ENCODE measurements at regions not wholly inside any gene's neighbourhood (a gene's known extent, or its start where the extent isn't known, plus 50 kb on each side); places are given as distances from the start of the nearest gene placed in this dataset.
A peak's percentile ranks its signal among the peaks of the same experiment; 100 is the strongest.

DNA sequence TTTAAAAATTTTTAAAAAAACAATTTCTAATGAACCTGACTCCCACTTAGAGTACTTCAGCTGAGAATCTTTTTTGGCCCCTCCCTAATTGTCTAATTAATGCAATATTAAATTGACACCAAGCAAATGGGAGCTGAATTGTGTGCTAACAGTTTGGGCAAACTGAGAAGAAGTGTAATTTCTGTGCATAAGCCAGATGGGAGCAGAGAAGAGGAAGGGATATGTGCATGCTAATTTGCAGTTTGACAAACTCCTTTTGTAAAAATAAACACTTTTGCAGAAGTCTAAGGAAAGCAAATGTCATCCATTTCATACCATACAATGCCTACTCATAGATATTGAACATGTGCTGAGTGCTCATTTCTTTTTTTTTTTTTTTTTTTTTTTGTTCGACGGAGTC lies 332.0 kb downstream of the CYRIA start:
- DNase-seq (ENCODE audit: low read depth): no peak

DNA sequence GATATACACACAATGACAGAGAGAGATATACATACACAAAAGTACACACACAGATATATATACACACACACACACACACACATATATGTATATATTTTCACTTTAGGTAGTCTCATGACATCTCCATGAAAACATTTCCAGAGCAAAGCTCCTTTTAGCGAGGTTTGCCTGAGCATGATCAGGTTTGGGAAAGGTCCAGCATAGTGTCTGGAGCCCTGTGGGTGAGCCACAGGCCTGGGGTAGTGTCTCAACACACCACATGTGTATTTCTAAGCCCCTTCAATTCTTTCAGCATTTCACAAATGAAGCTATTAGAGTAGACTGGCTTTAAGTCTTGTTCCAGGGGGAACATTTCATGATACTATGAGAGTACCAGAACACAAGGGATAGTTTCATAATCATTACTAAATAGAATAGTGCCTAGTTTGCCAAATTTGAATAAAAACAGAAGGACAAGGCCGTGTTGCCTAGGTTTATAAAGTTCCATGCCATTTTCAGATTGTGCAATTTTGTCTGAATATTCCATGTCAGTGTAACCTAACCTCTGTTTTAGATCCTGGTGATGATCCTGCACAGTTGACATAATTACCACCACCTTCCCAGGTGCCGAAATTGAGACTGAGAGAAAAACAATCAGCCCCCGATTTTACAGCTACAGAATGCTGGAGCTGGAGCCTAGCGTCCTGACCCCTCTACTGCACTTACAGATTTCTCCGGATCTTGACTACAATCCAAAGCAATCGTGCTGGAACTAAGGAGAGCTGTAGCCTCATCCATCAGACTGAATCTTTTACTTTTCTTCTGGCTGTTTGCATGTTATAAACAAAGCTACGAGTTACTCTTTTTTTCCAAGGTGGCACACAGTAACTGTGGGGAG lies 332.7 kb downstream of the CYRIA start:
- no peak for DNase-seq (ENCODE audit: low read depth)

DNA sequence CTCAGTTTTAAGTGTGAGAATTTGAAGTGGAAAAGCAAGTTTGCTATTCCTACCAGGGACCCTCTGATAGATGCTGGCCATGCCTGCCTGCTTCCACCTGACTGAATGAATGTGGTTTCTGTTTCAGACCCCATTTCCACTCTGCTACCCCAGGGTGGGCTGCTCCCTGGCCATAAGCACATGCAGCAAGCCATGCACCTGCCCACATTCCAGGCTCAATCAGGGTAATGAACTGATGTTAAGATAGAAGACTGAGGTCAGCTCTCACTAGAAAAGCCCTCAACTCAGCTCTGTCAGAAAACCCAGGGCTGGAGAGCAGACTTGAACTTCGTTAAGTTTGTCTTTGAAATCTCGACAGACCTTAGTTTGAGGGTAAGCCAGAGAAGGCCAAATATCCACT lies 333.9 kb downstream of the CYRIA start:
- no peak for DNase-seq (ENCODE audit: low read depth)

DNA sequence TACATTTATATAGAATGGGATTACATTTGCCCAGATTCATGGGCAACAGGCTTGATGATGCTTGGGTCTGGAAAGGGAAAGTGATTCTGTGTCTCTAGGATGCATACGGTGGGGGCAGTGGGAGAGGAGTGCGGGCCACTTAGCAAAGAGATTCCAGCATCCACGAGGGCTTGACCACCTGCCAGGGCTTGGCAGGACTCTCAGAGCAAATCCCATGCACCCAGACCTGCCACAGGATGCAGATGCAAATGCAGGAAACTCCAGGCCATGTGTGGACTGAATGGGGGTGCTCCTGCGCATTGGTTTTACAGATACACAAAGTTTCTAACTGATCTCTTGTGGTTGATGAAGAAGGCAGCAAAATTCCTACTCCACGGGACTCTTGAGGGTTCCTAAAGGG lies 334.7 kb downstream of the CYRIA start:
- DNase-seq (ENCODE audit: low read depth): no peak

DNA sequence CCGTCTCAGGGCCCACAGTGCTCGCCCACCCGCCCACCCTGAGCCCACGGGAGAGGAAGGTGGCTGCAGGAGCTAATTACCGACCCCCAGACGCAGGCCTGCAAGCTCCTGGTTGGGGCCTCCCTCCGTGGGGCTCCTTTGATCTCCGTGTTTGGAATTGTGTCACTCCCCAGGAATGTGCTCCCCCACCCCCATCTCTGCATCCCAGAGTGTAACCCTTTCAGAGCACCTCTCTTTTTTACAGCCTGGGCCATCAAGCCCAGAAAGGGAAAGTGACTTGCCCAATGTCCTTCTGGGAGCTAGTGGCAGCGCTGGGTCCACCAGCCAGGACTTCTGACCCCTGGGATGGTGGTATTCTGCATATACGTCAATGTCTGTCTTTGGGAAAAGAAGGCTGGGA lies 335.1 kb downstream of the CYRIA start:
- DNase-seq (ENCODE audit: low read depth): peak; percentile 3

DNA sequence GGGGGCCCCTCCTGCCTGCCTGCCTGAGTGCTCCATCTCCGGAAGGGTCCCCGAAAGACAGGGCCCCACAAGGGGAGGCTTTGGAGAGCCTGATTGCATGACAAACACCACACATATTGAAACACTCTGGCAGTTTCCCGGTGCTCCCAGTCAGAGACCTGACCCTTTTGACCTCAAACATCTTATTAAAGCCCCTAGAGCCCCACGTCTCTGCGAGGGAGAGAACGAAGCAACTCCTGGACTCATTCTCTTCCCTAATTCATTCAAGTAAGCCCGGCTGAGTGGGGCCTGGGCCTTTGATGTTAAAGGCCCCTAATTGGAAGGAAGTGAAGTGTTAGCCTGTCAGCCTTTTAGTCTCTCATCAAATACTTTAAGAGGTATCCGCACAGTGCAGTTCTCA lies 335.6 kb downstream of the CYRIA start:
- DNase-seq (ENCODE audit: low read depth): no peak

DNA sequence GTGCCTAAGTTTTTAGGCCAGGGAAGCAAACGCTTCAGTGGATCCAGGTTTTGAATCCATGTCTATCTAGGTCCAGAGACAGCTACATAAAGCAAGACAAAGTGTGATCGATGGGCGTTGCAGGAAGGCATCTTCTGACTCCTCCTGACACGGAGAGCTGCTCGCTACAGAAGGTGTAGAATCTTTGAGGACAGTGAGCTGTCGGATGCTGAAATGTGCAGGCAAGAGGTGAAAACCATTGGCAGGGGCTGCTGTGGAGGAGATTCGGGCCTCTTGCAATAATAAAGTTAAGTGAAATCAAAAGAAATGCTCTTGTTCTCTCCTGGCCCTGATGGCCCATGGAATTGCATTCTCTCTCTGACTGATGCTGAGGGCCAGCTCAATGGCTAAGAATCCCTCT lies 336.2 kb downstream of the CYRIA start:
- DNase-seq (ENCODE audit: low read depth): no peak

DNA sequence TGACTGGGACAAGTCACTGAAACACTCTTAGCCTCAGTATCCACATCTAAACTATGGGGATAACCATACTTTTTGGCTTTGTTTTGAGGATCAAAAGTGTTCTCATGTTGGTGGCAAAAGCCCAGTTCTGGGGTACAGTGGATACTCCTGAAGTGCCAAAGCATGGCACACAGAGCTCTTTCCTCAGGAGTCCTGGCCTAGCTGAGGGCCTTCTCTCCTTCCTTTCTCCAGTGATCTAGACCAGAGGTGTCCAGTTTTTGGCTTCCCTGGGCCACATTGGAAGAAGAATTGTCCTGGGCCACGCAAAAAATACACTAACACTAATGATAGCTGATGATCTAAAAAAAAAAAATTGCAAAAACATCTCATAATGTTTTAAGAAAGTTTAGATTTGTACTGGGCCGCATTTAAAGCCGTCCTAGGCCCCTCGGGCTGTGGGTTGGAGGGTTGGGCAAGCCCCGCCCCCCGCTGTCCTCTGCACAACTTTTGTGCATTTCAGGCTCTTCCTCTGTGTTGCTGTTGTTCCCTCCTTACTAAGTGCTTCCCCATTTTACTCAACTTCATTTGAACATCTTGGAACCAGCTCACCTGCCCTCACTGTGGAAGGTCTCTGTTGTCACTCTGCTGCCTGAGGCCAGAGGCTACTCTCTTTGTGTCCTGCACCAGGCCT lies 337.0 kb downstream of the CYRIA start:
- DNase-seq (ENCODE audit: low read depth): no peak

DNA sequence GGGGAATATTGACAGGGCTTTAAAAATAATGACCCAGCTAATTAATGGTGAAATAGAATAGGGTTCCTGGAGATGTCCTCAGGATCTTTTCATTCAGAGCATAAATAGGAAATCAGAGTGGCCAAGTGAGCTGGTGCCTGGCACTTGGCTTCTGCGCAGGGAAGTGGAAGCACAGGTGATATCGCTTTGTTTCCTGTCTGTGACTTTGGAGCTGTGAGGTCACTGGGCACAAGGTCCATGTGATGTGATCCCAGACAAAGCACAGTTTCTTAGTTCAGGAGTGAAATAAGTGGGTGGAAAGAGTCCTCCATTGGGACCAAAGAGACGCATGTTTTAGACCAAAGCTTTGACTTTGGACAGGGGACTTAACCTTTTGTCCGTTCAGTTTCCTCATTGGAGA lies 338.3 kb downstream of the CYRIA start:
- DNase-seq (ENCODE audit: low read depth): no peak

DNA sequence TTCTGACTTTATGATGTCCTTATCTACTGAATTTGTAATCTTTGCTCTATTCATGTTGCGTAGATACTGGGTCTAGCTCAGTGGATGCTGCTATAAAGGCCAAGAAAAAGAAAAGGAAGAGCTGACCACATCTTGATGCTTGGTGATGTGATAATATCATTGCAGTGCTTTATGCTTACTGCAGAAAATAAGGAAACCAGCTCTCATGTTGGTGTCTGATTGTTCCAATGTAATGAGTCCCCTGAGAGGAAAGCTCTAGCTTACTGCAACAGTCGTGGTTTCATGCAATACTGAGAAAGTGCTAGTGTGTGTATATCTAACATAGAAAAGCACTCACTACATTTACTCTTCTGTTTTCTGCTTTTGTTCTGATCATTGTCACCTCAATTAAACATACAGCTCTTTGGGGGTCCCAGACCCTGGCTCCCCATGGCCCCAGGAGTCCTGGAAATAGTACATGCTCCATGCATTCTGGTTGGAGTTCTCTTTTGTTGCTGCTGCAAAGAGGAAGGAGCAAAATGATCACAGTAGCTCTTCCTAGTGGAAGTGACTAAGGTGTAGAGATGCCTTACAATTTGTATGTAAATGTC lies 338.8 kb downstream of the CYRIA start:
- no peak for DNase-seq (ENCODE audit: low read depth)

DNA sequence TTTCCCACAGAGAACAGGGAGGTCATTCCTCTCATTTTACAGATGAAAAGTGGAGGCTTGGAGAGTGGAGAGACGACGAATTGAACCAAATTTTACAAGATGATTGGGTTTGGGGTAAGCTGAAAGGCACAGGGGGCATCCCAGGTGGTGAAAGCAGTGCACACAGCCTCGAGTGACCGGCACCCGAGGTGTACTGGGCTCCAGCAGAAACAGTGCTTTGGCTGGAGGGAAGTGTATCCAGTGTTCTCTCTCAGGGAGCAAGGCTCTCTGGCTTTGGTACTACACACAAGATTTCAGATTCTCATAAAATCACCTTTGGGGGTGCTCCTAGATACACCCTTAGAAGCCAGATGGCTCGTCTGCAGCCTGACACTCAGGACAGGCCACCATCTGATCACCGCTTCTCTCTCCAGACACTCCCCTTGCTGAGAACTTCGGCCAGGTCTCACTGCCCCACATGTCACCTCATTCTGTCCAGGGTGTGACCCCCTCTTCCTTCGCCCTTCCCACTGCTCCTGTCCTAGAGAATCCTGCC lies 339.6 kb downstream of the CYRIA start:
- DNase-seq (ENCODE audit: low read depth): no peak

DNA sequence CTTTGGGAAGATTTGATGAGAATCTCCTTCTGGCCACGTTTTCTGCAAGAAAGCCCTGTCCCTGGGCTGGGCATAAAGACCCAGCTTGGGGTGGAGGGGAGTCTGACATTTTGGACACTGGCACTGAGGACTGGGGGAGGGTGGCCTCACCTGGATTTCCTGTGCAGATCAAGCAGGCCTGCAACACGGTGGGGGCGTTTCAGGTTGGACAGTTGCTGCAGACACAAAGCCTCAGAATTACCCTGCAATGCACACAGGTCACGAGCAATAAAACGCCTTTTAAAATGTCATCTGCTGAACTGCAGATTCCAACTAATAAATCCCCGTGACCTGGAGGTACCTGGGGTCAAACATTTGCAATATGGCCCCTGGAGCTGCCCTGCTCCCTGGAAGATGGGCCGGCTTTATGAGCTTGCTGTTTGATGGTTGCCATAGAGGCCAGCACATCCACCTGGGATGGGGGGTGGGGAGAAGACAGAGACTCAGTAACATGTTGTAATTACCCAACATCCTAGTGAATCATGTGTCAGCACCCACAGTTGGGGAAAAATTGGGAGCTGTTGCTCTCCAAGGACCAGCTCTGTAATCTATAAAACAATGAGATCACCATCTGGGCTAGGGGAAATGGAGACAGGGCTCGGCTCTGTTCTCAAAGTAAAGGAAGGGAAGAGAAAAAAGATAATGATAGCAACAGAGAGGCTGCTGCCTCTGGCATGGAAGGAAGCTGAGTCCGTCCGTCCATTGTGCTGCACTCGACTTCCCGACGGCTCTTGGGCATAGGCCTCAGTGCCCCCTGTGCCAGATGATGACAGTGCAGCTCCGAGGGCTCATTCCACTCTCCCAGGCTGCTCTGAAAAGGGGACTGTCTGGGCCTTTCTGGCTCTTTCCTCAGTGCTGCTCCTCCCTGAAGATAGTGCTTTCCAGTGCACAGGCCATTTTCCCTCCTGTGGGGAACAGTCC lies 340.3 kb downstream of the CYRIA start:
- DNase-seq (ENCODE audit: low read depth): no peak

DNA sequence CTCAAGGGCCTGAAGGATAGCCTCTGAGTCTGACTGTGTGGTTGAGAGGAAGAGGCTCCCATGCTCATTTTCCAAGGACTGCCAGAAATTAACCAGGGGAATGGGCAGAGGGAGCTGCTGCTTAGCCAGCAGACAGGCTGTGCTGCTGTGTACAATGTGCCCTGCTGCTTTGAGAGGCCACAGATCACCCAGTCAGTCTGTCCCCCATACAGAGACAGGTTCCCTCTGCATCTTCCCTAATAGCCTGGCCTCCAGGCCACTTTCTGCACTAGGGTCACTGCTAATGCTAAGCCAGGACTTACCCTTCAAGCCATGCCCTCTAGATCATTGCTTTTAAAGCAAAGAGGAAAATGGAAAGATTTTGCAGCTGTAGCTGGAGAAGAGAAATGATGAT lies 341.1 kb downstream of the CYRIA start:
- DNase-seq (ENCODE audit: low read depth): no peak

DNA sequence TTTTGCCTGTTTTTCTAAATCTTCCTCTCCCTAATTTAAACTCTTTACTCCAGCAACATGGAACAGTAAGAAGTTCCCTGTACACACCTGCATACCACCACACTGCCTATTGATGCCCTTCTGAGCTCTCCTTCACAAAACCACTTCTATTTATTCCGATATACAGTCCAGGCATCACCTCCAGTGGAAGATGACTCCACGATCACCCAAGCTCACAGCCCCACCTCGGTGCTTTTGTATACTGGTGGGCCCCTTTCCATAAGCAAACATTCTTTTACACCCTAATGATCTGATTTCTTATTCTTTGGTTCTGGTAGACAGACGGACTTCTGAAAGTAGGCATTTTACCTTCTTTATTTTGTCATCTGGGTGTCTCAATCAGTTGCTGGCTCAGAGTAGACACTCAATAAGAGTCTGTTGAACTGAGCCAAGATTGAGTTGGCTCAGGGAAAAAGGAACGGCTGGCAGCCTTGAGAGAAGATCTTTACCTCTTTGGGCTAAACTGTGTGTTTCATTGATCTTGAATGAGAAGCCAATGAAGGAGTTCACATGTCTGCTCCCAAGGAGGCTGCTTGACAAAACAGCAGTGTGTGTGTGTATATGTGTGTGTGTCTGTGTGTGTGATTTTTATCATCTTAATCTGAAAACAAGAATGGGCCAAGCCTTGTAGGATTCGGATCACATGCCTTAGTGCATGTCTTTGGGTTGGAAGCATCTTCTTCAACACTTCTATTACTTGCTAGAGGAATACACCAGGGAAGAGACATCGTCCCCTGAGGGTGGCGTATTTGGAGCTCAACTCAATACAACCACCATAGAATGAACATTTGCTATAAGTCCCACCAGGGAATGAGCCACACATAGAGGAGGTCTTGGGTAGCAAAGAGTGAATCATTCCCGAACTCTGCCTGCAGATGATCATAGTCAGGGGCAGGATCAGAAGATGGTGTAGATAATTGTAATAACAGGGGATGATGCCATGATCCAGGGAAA lies 341.8 kb downstream of the CYRIA start:
- no peak for DNase-seq (ENCODE audit: low read depth)

DNA sequence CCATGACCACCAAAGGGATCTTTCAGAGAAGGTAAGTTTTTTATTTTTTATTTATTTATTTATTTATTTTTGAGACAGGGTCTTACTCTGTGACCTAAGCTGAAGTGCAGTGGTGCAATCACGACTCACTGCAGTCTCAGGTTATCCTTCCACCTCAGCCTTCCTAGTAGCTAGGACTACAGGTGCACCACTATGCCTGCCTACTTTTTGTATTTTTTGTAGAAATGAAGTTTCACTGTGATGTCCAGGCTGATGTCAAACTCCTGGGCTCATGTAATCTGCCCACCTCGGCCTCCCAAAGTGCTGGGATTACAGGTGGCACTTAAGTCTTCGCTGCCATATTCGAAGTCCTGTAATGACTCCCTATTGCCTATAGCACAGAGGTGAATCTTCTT lies 342.5 kb downstream of the CYRIA start:
- no peak for DNase-seq (ENCODE audit: low read depth)

DNA sequence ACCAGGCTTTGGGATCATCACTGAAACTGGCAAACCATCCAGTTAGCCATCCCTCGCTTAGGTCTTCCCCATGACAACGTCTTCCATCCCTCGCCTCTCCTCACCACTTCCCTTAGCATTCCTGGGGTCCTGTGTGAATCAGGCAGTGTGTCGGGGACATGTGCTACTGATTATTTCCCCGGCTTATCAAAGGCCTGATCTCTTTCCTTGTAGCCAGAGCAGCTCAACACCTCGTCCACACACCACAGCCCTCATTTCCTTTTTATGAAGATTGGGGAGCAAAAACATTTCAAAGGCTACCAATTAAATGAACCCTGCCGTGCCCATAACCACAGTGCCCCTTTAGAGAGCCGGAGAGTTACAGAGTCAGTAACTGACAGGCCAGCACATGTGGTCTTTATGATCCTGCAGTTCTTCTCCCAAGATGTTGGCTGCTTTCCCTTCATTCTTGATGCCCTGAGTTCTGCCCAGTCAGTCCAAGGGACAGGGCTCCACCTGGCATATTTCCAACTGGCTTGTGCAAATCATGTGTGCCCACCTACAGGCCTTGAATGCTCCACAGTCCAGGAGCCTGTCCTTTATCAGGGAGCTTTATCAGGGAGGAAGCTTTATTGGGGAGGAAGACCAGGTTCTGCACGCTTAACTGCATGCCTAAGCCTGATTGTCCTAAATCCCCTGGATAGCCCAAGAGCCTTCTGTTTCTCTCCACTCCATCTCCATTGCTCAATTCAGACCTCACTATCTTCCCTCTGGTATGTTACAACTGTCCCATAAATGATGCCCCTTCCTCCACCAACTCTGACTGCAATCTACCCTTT lies 343.1 kb downstream of the CYRIA start:
- DNase-seq (ENCODE audit: low read depth): no peak

DNA sequence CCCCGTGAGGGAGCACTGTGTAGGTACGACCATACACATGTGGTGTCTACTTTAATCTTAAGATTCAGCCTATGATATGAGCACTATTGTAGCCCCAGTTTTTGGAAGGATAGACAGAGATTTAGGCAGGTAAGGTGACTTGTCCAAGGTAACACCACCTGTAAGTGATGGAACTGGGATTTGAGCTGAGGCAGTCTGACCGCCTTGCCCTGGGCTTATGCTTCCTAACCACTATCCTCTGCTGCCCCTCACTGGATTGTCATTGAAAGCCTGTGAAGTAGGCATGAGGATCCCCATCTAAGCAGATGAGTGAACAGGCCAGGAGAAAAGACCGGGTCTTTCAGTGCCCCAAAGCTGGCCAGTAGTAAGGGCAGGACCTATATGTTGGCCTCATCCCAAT lies 343.8 kb downstream of the CYRIA start:
- DNase-seq (ENCODE audit: low read depth): no peak

DNA sequence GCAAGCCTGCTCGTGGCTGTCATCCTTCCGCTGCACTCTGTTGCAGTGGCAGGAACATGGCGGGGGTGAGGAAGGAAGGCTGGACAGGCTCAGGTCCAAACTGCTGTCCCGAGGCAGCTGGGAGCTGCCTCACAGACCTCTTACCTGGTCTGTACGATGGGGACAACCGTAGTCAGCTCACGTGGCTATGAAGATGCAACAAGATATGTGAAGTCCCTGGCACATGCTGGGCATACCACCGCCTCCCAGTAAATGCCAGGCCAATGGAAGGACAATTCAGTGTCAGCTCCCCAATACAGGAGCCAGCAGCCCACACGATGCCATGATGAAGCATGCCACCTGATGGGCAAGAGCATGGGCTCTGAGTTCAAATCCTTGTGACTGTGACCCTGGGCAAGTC lies 344.4 kb downstream of the CYRIA start:
- no peak for DNase-seq (ENCODE audit: low read depth)

DNA sequence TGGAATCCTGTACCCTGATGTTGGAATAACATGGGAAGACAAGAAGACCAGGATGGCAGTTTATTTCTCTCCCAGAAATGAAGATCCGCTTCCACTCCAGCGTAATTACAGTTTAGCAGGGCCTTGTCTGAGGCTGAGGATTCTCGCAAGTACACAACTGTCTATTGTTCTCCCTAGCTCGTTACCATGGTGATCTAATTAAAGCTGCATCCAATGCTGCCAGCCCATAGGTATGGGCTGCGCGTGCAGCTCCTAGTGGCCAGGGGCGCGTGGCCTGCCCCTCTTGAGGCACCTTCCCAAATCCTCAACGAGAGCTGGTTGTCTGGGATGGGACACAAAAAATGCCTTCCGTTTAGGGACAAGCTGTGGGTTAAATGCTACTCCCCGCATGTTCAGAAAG lies 344.9 kb downstream of the CYRIA start:
- no peak for DNase-seq (ENCODE audit: low read depth)

Measured in M059J (cell line).